Activated CD4-positive, alpha-beta T cell treated with anti-CD3 and anti-CD28 coated beads, Interleukin-2, Interleukin-4, amounts not matched to agents 100 ng/mL and 50 ng/mL, durations not matched to agents 16 hours and 8 hours (primary cell): ENCODE measurements at regions not wholly inside any gene's neighbourhood (a gene's known extent, or its start where the extent isn't known, plus 50 kb on each side); places are given as distances from the start of the nearest gene placed in this dataset.
"Not testable (repeated sequence)": the region's sequence is repeated elsewhere in the genome, so short reads cannot be mapped to it uniquely, and the experiment has no call there.

ENCODE experiments used
- DNase-seq: peaks from one replicate; pipeline ENCODE4 v3.0.0-alpha.2; 2020; ENCODE audit warnings: low spot score

- not testable (repeated sequence) for DNase-seq
These were observed 83.4 kb upstream of the RAP2C start for GRCh38 chrX:132302687-132303086.

GRCh38 chrX:132294776-132295495, 75.7 kb upstream of the RAP2C start:
- DNase-seq, result no peak

GRCh38 chrX:132294192-132294591, 74.9 kb upstream of the RAP2C start:
- no peak for DNase-seq

GRCh38 chrX:132292793-132293192, 73.5 kb upstream of the RAP2C start:
- peak; percentile 42 for DNase-seq

GRCh38 chrX:132277953-132278614, 58.8 kb upstream of the RAP2C start:
- DNase-seq, result no peak

GRCh38 chrX:132272826-132273225, 53.6 kb upstream of the RAP2C start:
- no peak for DNase-seq

GRCh38 chrX:132271311-132271778, 52.1 kb upstream of the RAP2C start:
- DNase-seq, result no peak

GRCh38 chrX:132270699-132271098, 51.5 kb upstream of the RAP2C start:
- DNase-seq, result no peak

GRCh38 chrX:132270021-132270420, 50.8 kb upstream of the RAP2C start:
- DNase-seq, result no peak
